Stimulated activated naive CD4-positive, alpha-beta T cell treated with Interleukin-2 at 50 U/mL for 16 hours (primary cell): ENCODE measurements at regions not wholly inside any gene's neighbourhood (a gene's known extent, or its start where the extent isn't known, plus 50 kb on each side); places are given as distances from the start of the nearest gene placed in this dataset.
"Not testable (repeated sequence)": the region's sequence is repeated elsewhere in the genome, so short reads cannot be mapped to it uniquely, and the experiment has no call there.

Source experiments
- DNase-seq: peaks from one replicate; lab custom pipeline; 2025; lab: John Stamatoyannopoulos, UW

DNA sequence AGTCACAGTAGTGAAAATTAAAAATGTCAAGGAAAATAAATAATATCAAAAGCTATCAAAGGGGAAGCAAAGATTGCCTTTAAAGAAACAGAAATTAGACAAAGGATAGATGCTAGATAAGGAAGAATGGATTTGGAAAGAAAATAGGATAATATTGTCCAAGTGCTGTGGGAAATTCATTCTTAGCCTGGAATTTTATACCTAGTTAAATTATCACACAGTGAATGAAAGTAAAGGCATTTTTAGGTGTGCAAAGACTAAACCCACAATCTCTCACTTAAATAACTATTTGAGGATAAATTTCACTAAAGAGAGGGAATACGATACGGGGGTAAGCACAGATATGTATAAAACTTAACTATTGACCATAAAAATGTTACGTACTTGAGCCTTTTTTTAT lies 511.1 kb downstream of the TMEM135 start:
- DNase-seq = no peak

DNA sequence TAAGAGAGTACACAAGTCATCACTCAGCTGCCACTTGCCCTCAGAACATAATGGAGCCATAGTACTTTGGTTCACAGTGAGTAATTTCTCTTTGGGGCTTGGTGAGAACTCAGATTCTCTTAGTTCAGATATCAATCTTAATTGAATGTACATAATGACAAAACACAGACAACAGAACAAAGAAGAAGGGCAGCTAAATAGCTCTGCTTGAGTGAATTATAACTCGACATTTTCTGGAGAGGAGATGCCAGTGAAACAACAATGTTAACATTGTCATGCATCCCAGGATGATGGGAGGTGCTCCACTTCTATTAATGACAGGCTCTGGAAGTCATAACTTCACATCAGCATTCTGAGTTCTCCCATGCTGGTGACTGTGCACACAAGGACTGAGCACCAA lies 508.1 kb downstream of the TMEM135 start:
- no peak for DNase-seq

DNA sequence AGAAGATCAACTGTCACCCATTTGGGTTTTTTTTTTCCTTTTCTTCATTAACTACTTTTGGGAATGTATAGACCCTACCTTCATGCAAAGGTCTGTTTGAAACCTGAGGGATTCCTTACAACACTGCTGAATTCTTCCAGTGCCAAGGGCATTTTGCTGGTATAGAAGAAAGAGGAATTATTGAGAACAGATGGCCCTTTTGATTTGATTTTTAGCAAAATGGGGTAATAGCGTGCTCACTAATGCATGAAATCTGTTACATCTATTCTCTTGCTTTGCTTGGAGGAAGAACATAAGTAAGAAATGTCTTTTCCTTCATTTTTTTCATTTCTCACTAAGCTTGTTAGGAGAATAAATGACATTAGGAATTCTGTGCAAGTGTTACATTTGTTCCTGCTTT lies 501.9 kb downstream of the TMEM135 start:
- no peak for DNase-seq

DNA sequence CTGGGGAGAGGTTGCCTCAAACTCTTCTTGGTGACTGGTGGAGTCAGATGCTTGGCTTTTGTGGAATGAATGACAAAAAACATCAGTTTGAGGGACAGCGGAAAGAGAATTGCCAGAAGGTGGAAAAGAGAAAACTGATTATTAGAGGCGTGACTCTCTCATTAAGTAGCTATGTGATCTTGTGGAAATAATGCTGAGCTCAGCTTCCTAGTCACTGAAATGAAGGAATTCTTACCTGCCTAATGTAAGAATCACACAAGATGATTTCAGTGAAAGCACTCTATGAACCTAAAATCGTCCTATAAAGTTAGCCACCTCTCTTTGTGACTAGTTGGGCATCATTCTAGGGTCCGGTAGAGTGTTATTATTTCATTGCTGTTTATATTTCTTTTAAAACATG lies 498.8 kb downstream of the TMEM135 start:
- no peak for DNase-seq

DNA sequence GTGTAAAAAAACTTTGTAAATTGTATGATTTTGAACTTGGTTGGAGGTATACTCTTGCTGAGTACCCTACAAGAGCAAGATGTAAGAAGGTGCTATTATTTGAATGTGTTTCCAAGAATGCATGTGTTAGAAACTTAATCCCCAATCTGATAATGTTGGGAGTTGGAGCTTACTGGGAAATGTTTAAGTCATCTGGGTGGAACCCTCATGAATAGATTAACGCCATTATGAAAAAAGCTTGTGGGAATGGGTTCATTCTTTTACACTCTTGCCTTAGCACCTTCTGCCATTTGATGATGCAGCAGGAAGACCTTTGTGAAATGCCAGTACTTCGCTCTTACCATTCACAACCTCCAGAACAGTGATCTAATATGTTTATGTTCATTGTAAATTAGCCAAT lies 498.3 kb downstream of the TMEM135 start:
- DNase-seq = no peak

DNA sequence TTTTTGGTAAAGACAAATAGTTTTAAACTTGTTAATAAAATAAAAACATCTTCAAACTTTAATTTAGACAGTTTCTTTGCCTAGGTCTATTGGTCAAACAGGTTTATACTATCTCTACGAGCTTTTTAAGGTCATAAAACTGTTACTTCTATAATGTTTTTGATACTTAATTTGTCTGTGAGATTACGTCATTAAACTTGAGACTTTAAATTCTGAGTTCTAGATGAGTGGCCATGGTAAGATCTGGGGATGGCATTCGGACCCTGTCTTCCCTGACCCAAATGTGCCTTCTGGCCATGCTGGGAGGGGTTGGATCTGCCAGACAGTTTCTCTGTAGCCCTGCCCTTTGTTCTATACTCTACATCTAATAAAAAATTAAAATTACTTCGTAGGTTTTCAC lies 497.8 kb downstream of the TMEM135 start:
- DNase-seq = no peak

DNA sequence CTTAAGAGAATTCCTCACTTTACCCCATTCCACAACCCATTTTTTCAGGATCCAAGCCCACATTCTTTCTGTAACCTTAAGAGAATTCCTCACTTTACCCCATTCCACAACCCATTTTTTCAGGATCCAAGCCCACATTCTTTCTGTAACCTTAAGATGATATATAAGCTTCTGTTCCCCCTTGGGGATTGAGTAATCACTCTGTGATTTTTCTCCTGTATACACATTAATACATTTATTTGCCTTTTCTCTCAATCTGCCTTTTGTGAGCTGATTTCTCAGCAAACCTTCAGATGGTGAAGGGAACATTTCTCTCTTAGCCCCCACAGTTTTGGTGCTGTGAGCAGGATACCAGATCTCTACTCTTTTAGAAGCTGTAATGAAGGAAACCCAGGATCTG lies 494.1 kb downstream of the TMEM135 start:
- not testable (repeated sequence) for DNase-seq

DNA sequence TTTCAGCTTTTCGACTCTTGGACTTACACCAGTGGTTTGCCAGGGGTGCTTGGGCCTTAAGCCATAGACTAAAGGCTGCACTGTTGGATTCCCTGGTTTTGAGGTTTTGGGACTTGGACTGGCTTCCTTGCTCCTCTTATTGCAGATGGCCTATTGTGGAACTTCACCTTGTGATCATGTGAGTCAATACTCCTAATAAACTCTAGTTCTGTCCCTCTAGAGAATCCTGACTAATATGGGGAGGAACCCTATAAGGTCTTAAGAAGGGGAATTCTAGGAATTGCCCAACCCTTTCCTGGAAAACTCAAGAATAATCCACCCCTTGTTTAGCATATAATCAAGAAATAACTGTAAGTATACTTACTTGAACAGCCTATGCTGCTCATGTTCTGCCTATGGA lies 491.8 kb downstream of the TMEM135 start:
- no peak for DNase-seq

DNA sequence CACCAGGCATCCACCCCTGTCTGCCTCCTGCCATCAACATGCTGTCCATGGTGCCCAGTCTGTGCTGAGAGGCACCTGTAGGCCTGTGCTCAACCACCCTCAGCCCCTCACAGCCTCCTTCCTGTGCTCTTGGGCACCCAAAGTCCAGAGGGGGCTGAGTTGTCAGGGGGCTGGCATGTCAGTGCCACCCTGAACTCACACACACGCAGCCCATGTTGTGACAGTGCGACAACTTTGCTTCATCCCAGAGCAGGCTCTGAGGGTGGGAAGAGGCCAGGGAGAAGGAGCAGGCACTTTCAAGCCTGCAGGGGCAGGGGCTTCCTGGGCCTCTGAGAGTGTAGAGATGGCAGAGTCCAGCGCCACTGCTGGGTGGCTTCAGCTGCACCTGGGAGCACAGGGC lies 491.0 kb downstream of the TMEM135 start:
- no peak for DNase-seq

DNA sequence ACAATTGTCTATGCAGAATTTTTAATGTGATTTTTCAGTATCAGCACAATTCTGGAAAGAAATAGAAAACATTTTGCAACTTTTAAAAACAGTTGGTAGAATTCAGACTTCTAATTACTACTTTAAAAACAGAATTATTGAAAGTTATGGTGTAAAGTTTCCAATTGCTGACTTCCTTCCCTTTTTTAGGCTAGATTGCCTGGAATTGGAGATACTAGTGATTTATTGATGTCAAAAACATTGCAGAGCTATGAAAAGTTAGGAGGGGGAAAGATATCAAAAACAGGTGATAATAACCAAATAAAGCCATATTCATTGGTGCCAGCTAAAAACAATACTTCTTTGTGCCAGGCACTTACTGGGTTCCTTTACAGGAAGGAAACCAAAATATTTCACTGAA lies 485.5 kb downstream of the TMEM135 start:
- no peak for DNase-seq

DNA sequence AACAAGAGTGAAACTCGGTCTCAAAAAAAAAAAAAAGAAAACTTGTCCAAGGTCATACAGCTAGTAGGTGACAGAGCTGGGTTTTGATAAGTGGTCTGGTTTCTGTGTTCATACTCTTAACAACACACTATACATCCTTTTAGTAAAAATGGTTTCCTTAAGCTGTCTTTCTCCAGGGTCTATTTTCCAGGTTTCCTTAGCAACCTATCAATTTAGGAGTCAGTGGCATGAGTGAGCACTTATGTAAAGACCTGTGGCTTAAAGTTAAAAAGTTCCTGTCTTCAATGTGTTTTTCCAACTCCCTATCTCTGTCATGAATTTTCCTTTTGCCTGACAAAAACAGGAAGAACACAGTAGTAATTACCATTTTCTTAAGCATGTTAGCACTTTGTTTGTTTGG lies 480.5 kb downstream of the TMEM135 start:
- no peak for DNase-seq

DNA sequence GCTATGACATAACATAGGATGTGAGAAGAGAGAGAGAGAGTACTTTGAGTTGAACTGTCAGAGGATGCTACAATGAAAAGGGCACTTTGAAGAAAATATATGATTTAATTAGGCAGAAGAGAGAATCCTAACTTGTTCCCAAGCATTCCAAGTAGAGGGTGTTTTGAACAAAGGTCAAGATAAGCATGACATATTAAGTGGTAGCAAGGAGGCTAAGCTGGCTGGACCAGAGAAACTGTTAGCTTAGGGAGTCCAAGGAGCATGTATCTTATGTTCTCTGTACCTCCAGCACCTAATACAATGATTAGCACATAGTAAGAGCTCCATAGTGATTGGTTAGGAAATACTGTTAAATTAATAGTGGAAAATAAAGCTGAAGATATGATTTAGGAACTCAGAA lies 479.6 kb downstream of the TMEM135 start:
- no peak for DNase-seq

DNA sequence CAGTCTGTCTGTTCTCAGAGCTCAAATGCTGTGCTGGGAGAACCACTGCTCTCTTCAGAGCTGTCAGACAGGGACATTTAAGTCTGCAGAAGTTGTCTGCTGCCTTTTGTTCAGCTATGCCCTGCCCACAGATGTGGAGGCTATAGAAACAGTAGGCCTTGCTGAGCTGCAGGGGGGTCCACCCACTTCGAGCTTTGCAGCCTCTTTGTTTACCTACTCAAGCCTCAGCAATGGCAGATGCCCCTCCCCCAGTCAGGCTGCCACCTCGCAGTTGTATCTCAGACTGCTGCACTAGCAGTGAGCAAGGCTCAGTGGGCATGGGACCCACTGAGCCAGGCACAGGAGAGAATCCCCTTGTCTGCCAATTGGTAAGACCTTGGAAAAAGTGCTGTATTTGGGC lies 470.0 kb downstream of the TMEM135 start:
- not testable (repeated sequence) for DNase-seq

DNA sequence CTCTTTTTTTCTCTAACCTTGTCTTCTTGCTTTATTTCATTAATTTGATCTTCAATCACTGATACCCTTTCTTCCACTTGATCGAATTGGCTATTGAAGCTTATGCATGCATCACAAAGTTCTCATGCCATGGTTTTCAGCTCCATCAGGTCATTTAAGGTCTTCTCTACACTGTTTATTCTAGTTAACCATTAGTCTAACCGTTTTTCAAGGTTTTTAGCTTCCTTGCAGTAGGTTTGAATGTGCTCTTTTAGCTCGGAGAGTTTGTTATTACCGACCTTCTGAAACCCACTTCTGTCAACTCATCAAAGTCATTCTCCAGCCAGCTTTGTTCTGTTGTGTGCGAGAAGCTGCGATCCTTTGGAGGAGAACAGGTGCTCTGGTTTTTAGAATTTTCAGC lies 469.2 kb downstream of the TMEM135 start:
- DNase-seq = not testable (repeated sequence)

DNA sequence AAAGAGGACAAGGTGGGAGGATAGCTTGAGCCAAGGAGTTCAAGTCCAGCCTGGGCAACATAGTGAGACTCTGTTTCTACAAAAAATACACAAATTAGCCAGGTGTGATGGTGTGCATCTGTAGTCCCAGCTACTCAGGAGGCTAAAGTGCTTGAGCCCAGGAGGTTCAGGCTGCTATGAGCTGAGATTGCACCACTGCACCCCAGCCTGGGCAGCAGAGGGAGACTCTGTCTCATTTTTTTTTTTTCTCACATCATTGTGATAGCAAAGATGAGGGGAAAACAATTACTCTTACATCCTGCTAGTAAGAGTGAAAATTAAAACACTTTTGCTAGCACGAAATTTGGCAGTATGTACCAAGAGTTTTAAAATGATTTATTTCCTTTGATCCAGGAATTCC lies 463.7 kb downstream of the TMEM135 start:
- no peak for DNase-seq

DNA sequence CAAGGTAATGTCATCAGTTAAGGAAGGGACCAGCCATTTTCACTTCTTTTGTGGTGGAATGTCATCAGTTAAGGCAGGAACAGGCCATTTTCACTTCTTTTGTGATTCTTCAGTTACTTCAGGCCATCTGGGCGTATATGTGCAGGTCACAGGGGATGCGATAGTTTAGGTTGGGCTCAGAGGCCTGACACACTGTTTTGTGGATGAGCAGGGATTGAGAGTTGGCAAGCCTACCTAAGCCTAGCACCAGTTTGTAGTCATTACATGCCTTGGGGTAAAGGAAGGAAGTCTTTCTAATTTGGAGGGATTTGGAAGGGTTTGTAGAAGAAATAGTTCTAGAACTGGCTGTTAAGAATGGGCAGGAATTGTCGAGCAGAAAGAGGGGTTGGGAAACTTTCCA lies 457.2 kb downstream of the TMEM135 start:
- DNase-seq = not testable (repeated sequence)

DNA sequence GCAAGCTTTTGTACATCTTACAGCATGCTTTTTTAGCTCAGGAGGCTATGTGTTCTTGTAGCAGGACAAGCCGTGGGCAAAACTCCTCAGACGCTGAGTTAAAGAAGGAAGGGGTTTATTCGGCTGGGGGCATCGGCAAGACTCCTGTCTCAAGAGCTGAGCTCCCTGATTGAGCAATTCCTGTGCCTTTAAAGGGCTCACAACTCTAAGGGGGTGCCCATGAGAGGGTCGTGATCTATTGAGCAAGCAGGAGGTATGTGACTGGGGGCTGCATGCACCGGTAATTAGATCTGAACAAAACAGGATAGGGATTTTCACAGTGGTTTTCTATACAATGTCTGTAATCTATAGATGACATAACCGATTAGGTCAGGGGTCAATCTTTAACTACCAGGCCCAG lies 456.3 kb downstream of the TMEM135 start:
- DNase-seq = not testable (repeated sequence)

DNA sequence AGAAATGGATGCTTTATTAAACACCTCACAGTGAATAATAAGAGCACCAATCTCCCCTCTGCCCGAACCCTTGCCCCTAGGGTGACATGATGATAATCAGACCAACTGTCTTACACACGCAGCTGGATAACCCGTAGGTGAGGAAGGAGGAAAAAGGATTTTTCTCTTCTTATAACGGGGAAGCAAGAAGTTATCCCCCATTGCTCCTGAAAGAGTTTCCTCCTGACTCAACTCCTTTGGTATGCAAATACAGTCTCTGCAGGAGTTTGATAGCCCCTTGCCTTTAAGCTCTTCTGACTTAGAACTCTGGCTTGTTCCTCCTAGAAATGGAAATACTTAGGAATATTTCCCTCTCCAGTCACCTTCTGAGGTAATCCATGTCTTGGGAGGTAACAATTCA lies 455.8 kb downstream of the TMEM135 start:
- no peak for DNase-seq

DNA sequence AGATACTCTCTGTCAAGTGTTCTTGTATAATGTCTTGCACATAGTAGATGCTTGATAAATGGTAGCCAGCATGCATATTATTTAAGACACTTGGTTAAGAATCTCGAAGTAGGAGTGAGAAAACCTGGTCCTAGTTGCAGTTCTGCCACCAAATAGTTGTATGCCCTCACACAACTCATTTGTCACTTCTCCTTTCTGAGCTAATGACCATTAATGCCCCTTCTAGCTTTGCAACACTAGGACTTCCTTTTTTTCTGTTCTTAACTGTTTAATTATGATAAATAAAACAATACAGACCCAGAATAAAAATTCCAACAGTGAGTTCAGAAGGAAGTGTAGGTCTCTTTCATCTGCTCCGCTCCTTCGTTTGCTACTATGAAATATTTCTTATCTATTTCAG lies 453.6 kb downstream of the TMEM135 start:
- no peak for DNase-seq

DNA sequence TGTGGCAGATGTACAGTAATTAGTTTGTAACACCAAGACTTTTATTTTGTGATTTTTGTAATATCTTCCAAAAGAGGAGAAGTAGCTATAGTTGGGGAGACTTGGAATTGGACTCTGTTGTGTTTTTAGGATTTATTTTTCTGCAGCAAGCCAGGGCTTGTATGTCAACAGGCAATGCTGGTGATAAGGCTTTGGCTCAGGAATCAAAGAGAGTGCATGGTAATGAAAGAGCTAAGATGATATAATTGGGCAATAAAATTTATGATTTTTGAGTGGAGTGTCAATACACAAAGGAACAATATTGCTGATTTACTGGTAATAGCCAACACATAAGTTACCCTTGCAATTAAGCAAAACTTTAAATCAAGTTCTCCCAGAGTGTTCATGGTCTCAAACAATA lies 452.9 kb downstream of the TMEM135 start:
- DNase-seq = no peak

DNA sequence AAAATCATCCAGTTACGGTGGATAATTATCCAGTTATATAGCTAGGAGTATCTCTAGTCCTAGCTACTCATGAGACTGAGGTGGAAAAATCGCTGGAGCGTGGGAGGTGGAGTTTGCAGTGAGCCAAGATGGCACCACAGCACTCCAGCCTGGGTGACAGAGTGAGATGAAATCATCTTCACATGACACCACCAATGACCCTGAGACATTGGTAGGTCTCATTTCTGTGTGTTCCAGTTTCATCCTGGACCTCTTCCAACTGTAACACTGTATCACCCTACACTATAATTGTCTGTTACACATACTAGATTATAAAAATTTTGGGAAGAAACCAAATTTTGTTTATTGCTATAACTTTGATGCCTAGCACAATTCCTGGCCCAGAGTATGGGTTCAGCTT lies 446.8 kb downstream of the TMEM135 start:
- no peak for DNase-seq

DNA sequence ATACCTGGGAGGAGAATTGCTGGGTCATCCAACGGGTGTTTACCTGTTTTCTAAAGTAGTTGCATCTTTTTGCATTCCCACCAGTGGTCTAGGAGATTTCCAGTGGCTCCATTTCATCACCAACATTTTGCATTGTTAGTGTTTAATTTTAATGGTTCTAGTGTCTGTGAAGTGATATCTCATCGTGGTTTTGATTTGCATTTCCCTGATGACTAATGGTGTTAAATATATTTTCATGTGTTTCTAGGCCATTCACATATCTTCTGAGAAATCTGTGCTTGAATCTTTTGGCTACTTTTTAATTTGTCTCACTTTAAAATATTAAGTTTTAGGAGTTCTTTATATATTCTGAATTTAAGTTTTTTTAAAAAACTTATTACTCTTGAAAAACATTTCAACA lies 439.6 kb downstream of the TMEM135 start:
- no peak for DNase-seq

DNA sequence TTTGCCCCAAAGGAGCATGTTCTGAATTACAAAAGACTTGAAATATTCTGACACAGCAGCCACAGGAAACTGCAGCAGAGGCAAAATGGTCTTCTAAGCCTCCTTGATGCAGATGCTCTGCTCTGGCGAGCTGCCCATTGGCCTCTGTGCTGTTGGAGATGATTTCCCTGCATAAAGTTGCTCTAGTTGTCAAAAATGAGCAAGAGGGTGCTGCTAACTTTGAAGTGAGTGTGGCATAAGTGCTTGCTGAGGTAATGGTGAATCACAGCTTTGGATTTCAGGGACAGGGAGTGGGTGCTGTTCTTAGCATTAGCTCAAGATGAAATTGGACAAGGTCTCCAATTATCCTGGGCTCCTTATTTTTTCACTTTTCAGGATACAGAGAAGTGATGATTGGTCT lies 435.4 kb downstream of the TMEM135 start:
- no peak for DNase-seq

DNA sequence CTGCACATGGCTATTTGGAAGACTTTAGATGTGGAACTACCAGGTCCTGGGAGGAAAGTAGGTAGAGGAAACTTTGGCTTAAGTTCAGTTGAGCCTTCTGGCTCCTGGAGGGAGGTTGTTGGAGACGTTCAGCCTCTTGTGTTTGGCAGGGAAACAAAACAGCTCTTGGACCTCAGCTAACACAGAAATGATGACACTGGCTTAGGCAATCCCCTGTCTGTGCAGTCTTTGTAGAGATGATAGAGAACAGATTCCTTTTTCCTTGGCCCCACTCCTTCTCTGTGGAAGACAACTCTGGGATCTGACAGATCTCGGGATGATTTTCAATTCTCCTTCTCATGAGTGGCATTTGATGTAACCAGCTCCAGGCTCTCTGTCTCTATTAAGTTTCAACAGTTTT lies 428.5 kb downstream of the TMEM135 start:
- no peak for DNase-seq

DNA sequence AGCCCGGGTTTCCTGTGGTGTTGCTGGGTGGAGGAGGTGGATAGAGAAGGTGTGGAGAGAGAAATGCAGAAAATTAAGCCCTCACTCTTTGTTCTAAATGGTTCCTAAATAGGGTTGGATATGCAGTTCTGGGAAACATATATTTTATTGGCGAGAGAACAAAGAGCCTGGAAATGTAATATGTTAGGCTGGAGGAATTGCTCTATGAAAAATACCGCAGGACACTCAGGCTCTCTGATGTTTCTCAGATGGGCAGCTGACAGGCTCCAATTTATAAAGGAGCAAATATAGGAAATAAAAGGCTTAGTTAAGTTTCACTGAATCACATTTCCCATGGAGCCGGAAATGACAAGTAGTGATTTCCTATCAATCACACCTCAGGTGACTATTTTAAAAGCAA lies 428.0 kb downstream of the TMEM135 start:
- DNase-seq = no peak
